GM19328 (cell line): ENCODE measurements at regions not wholly inside any gene's neighbourhood (a gene's known extent, or its start where the extent isn't known, plus 50 kb on each side); places are given as distances from the start of the nearest gene placed in this dataset.
"Not testable (repeated sequence)": the region's sequence is repeated elsewhere in the genome, so short reads cannot be mapped to it uniquely, and the experiment has no call there.

Experiments used
- ATAC-seq: cut with Tn5 transposase; IDR thresholded peaks from one replicate; pipeline ENCODE4 v1.9.1; 2021; ENCODE audit warnings: mild to moderate bottlenecking, moderate library complexity; ENCODE audit not compliant: unreplicated experiment

- ATAC-seq = no peak
Measured at GRCh38 chr14:53620317-53620716, 336.3 kb downstream of the BMP4 start.

GRCh38 chr14:53619691-53620231, 336.9 kb downstream of the BMP4 start:
- no peak for ATAC-seq

DNA sequence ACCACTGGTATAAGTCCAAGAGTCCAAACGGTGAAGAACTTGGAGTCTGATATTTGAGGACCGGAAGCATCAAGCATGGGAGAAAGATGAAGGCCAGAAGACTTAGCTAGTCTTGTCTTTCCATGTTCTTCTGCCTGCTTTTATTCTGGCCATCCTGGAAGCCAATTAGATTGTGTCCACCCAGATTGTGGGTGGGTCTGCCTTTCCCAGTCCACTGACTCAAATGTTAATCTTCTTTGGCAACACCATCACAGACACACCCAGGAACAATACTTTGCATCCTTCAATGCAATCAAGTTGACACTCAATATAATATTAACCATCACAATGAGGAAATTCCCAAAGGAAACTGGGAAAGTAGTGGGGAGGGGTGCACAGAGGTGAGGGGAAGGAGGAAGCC, 340.1 kb downstream of the BMP4 start:
- not testable (repeated sequence) for ATAC-seq

DNA sequence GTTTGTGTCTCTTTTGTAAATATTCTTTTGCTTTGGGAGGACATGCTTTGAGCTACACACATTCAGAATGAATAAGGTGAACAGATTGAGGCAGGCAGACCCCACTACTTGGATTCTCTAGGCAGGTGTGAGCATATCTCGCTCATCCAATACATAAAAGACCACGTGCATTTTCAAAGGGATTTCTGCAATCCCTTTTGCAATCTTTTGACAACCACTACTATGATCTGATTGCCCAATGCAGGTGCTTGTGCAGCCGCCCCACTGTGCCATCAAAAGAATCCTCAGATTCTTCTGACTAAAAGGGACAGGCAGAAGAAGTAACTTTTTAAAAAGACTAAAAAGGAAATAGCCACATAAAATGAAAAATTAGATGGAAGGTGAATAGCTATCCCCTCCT, 341.4 kb downstream of the BMP4 start:
- no peak for ATAC-seq

GRCh38 chr14:53613404-53614253, 343.0 kb downstream of the BMP4 start:
- ATAC-seq = peak; percentile 93

DNA sequence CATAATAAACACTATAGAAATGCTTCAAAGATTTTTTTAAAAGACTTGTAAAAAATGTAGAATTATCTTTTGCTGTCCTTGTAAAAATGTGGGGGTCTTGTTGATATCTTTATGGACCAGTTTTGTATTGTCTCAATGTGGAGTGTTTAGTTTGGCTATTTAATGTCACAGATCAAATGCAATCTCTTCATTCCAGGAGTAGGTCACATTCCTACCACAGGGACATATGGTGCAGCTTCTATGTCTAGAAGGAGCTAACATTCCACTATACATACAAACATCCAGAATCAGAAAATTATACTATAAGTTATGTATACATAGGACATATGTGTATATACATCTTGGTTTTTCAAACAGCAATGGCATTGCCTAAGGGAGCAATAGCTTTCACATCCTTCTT, 345.7 kb downstream of the BMP4 start:
- ATAC-seq = no peak

DNA sequence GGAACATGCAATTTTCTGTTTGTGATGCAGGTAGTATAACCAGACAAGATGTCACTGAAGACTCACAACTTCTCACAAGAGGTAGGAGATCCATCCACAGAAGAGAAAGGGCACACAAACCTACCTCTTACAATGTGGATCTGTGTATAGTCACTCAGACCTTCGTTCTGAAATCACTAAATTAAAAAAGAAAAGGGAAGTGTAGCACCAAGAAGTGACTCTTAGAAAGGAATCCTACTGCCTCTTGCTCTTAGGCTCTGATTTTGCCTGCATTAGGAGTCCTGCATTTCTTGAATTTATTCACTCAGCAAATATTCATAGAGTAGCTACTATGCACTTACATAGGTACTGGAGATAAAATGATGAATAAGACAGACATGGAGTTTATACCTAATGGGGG, 347.6 kb downstream of the BMP4 start:
- no peak for ATAC-seq

- ATAC-seq = no peak
Measured at GRCh38 chr14:53608369-53608768, 348.3 kb downstream of the BMP4 start.

GRCh38 chr14:53606203-53606602, 350.4 kb downstream of the BMP4 start:
- ATAC-seq = no peak

- no peak for ATAC-seq
Measured at GRCh38 chr14:53605562-53605961, 351.1 kb downstream of the BMP4 start.

- ATAC-seq = no peak
Measured at GRCh38 chr14:53603994-53604393, 352.6 kb downstream of the BMP4 start.

- no peak for ATAC-seq
Measured at GRCh38 chr14:53601409-53601808, 355.2 kb downstream of the BMP4 start.

DNA sequence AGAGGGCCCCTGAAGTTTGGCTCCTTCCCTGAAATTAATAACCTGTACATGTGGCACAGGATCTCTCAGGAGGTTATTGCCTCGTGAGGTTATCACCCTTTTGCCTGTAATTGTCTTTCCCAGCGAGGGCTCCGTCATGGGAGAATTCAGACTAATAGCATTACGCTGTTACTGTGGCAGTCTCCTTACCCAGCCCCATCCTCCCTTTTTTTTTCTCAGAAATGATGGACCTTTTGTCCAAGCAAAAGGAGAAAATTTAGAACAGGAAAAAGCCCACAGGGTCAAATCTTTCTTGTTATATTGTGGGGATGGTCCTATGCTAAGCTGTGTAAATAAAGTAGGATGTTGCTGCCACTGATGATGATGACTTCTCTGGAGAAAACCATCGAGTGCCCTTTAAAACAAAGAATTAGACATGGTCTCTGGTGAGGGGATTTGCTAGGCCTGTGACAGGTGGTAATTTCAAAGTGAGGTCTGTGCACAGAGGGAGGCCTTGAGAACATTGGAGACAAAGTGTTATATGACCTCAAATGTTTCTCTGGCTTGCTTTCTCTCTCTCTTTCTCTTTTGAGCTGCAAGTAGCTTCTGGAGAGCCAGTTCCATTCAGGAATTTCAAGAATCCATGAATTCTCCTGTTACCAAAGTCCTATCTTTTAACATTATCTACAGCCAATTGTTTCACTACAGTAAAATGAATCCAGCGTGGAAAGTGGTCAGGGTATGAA, 357.2 kb downstream of the BMP4 start:
- no peak for ATAC-seq

- no peak for ATAC-seq
Measured at GRCh38 chr14:53596853-53597525, 359.6 kb downstream of the BMP4 start.

DNA sequence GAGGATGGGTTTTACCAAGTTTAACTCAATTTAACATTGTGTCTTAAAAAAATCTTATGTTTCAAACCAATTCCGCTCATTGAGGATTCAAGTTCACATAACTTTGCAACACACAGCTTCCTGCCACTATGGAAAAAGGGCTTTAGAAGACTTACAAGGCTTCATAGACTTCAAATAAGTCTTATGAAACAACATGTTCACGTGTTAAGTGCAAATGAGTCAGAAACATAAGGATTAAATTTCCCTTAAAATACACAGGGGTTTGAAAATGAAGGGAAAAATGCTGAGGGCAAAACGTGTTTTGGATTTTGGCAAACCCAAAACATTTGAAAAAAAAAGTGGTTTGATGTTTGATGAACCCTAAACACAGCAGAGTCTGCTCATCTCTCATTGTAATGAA, 364.8 kb downstream of the BMP4 start:
- ATAC-seq = no peak

- no peak for ATAC-seq
Measured at GRCh38 chr14:53581504-53581903, 375.1 kb downstream of the BMP4 start.

GRCh38 chr14:53571641-53572328, 384.8 kb downstream of the BMP4 start:
- ATAC-seq = no peak

DNA sequence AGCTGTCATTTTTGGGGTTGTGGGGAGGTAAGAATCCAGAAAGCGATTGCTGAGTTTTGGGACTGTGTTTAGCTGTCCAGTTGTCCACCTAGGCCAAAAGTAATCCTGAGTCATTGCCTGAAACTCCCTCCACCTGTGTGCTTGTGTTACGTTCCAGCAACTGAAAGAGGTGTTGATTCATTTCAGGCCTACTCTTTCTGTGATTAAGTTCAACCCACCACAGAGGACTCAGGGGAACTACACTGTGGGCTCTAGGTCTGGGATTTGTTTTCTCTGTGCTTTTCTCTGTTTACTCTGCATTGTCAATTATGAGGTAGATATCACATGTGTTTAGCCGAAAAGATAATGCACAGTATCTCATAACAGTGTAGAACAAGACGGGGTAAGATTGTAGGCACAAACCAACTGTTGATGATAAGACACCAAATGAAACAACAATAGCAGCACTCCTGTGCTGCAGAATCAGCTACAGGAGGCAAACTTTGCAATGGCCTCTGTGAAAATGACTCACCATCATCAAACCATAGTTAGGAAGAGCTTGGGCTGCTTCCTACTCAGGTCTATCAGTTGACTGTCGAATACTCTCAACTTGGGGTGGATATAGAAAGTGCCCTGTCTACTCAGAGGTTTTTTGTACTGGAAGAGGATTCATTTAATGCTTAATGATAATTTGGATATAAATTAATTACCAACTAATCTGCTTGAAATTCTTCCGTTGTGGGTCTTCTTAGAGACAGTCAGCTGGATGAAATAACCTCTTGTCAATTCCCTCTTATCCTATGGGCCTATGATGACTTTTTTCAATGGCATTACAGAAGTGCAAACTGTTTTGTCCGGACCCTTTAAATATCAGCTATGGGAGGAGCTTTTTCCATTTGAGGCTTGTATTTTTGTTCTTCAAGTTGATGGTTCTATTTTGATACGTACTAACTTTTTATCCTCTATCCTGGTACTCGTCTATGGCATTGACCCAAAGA, 385.9 kb downstream of the BMP4 start:
- peak; percentile 86 for ATAC-seq

GRCh38 chr14:53569446-53569845, 387.2 kb downstream of the BMP4 start:
- no peak for ATAC-seq
